GM12875 (cell line): ENCODE measurements at regions not wholly inside any gene's neighbourhood (a gene's known extent, or its start where the extent isn't known, plus 50 kb on each side); places are given as distances from the start of the nearest gene placed in this dataset.

ENCODE experiments used
- H3K4me3 ChIP-seq: one replicate; pipeline ENCODE4 v1.5.1; 2011; ENCODE audit warnings: low read depth, low read length, control low read depth
- TF ChIP-seq, protein P1 (sequence below): IDR thresholded peaks from 2 replicates; pipeline ENCODE4 v1.5.1; 2011; ENCODE audit warnings: low read depth, mild to moderate bottlenecking, control low read depth, inconsistent platforms, low read length, moderate library complexity, borderline replicate concordance; ENCODE audit not compliant: insufficient read depth

DNA sequence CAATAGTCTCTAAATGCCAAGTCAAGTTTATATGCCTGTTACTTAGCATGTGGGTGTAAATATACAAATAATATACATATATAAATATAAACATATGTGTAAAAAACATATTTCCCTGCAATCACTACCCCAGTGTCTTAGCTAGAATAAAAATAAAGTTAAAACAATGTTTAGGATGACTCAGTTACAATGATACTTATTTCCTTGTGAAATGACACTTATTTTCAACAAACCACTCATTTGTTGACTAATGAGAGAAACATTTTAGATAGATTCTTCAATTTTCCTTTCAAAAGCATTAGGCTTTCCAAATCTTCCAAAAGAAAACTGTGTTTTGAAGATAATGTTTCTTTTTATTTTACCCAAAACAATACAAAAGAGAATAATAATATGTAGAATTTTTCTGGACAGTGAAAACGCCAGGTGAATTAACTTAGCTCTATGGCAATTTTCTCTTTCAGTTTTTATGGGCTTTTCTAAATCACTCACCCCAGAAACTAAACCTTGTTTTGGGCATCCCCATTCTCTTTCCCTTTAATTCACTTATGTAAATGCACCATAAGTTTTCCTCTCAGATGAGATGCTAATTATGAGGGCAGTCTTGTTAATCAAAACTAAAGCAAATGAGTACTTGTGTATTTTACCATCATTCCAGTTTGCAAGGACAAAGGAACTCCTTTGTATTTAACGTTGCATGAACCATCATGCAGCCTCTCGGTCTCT is 465.9 kb downstream of the BCAT1 start:
- TF ChIP-seq, protein P1, sequence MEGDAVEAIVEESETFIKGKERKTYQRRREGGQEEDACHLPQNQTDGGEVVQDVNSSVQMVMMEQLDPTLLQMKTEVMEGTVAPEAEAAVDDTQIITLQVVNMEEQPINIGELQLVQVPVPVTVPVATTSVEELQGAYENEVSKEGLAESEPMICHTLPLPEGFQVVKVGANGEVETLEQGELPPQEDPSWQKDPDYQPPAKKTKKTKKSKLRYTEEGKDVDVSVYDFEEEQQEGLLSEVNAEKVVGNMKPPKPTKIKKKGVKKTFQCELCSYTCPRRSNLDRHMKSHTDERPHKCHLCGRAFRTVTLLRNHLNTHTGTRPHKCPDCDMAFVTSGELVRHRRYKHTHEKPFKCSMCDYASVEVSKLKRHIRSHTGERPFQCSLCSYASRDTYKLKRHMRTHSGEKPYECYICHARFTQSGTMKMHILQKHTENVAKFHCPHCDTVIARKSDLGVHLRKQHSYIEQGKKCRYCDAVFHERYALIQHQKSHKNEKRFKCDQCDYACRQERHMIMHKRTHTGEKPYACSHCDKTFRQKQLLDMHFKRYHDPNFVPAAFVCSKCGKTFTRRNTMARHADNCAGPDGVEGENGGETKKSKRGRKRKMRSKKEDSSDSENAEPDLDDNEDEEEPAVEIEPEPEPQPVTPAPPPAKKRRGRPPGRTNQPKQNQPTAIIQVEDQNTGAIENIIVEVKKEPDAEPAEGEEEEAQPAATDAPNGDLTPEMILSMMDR = no peak
- H3K4me3 ChIP-seq = no peak overlapping the region

DNA sequence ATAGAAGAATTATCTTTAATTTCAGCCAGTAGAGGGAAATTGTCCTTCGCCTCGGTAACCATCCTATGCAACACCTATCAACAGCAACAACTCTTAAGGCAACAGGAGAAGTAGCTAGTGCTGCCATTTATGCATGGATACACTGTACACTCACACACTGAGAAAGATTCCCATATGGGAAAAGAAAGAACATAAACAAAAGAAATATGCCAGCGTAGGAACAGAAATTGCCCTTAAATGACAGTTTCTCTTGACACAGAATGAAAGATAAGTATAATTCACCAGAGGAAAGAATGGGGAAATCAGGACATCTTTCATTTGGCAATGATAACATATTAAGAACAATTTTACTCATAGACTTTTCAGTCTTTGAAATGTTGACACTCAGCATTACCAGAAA is 466.9 kb downstream of the BCAT1 start:
- H3K4me3 ChIP-seq = no peak overlapping the region
- TF ChIP-seq, protein P1 = no peak

DNA sequence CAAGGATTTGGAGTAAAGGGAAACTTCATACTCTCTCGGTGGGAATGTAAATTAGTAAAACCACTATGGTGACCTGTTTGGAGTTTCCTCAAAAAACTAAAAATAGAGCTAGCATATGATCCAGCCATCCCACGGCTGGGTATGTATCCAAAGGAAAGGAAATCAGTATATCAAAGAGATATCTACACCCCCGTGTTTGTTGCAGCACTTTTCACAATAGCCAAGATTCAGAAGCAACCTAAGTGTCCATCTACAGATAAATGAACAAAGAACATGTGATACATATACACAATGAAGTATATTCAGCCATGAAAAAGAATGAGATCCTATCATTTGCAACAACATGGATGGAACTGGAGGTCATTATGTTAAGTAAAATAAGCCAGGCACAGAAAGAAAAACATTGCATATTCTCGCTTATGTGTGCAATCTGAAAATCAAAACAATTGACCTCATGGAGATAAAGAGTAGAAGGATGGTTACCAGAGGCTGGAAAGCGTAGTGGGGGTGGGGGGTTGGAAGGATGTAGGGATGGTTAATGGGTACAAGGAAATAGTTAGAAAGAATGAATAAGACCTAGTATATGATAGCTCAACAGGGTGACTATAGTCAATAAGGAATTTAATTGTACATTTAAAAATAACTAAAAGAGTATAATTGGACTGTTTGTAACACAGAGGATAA is 468.0 kb downstream of the BCAT1 start:
- TF ChIP-seq, protein P1 = no peak
- H3K4me3 ChIP-seq = no peak overlapping the region

DNA sequence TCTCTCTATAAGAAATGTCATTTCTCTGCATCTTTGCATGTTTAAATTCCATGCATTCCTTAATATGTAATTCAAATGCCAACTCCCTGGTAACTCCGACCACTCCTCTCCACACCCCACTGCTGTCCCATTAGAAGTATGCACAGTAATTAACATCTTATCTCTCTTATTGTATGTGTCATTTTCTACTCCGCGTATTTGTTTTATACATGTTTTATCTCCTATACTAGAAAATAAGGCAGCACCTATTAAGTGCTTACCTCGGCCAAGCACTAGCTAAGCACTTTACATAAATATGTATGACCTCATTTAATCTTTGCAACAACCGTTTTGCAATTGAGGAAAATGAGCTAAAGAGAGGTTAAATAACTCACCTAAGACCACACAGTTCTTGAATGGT is 469.8 kb downstream of the BCAT1 start:
- H3K4me3 ChIP-seq = no peak overlapping the region
- TF ChIP-seq, protein P1 = no peak

DNA sequence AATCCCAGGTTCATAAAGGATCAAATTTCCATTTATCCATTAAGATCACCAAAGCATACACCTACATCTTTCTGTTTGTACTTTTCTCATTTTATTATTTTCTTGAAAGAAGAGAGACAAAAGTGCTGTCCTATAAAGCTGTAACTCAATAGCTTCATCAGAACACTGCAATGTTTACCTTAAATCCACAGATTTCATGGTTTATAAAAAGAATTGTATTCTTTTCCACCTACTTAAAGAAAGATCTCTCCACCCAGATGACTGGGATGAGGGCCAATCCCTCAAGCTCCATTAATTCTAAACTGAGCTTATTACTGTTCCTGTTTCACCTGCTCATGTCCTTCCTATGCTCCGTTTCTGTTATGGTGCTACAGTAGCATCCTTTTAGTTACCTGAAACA is 470.6 kb downstream of the BCAT1 start:
- TF ChIP-seq, protein P1 = no peak
- H3K4me3 ChIP-seq = no peak overlapping the region

DNA sequence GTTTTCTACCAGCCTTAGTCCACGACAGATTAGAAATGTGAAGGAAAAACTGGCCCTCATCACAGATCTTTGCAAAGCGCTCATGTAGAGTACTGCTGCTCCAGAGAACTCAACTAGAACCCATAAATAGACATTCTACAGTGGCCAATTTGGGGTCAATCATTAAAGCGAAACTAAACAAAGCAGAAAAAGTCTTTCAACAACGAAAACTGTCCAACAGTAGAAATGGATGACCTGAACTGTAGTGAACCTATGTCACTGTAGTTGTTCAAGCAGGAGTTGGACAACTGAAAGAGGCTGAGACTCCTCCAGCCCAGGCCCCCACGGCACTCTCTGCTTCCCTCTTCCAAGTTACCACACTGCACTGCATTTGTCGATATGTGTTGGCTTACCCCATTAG is 472.6 kb downstream of the BCAT1 start:
- TF ChIP-seq, protein P1 = no peak
- no peak overlapping the region for H3K4me3 ChIP-seq

DNA sequence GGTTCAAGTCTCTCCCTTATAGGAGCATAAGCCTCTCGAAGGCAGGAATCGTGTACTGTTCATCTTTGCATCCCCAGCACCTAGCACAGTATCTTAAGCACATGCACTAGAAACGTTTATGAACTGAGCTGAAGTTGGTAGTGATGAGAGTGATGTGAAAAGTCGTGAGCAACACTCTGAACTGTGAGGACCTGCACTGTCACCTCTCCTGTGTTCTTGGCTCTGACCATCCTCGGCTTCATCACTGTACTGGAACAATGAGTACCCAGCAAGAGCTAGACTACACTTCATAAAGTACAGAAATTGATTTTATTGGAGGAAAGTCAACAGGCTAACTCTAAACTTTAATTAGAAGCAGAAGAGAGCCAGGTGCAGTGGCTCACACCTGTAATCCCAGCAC is 473.6 kb downstream of the BCAT1 start:
- H3K4me3 ChIP-seq = no peak overlapping the region
- TF ChIP-seq, protein P1 = no peak
